Amniotic epithelial cell (primary cell): ENCODE measurements at regions not wholly inside any gene's neighbourhood (a gene's known extent, or its start where the extent isn't known, plus 50 kb on each side); places are given as distances from the start of the nearest gene placed in this dataset.

ENCODE experiments used
- DNase-seq: peaks from one replicate; pipeline ENCODE4 v3.0.0-alpha.2; 2010; ENCODE audit warnings: low read depth

- DNase-seq = peak; percentile 95
Observed at GRCh38 chr2:145095641-145096435, 575.9 kb upstream of the ZEB2 start.

GRCh38 chr2:145094370-145094769 is 574.5 kb upstream of the ZEB2 start:
- DNase-seq = peak; percentile 71

GRCh38 chr2:145091967-145092366 is 572.0 kb upstream of the ZEB2 start:
- no peak for DNase-seq

- peak; percentile 83 for DNase-seq
Observed at GRCh38 chr2:145090841-145091761, 571.2 kb upstream of the ZEB2 start.

GRCh38 chr2:145088756-145089155 is 568.8 kb upstream of the ZEB2 start:
- peak; percentile 33 for DNase-seq

- no peak for DNase-seq
Observed at GRCh38 chr2:145086910-145087309, 567.0 kb upstream of the ZEB2 start.

GRCh38 chr2:145085612-145086011 is 565.7 kb upstream of the ZEB2 start:
- DNase-seq = peak; percentile 39

GRCh38 chr2:145080426-145080825 is 560.5 kb upstream of the ZEB2 start:
- no peak for DNase-seq

- no peak for DNase-seq
Observed at GRCh38 chr2:145079641-145080040, 559.7 kb upstream of the ZEB2 start.

- no peak for DNase-seq
Observed at GRCh38 chr2:145078923-145079322, 559.0 kb upstream of the ZEB2 start.

GRCh38 chr2:145076085-145076484 is 556.2 kb upstream of the ZEB2 start:
- no peak for DNase-seq

GRCh38 chr2:145075454-145076062 is 555.6 kb upstream of the ZEB2 start:
- no peak for DNase-seq

GRCh38 chr2:145070703-145071102 is 550.8 kb upstream of the ZEB2 start:
- DNase-seq = no peak

GRCh38 chr2:145068509-145068908 is 548.6 kb upstream of the ZEB2 start:
- no peak for DNase-seq

GRCh38 chr2:145067549-145068030 is 547.7 kb upstream of the ZEB2 start:
- no peak for DNase-seq

- DNase-seq = no peak
Observed at GRCh38 chr2:145066856-145067548, 547.1 kb upstream of the ZEB2 start.

GRCh38 chr2:145066151-145066661 is 546.3 kb upstream of the ZEB2 start:
- no peak for DNase-seq

- no peak for DNase-seq
Observed at GRCh38 chr2:145065342-145065741, 545.4 kb upstream of the ZEB2 start.

- DNase-seq = no peak
Observed at GRCh38 chr2:145064511-145064910, 544.6 kb upstream of the ZEB2 start.

GRCh38 chr2:145060876-145061275 is 541.0 kb upstream of the ZEB2 start:
- DNase-seq = no peak

GRCh38 chr2:145059914-145060313 is 540.0 kb upstream of the ZEB2 start:
- DNase-seq = no peak

- no peak for DNase-seq
Observed at GRCh38 chr2:145059343-145059742, 539.4 kb upstream of the ZEB2 start.
